AG04450 (cell line): ENCODE measurements at regions not wholly inside any gene's neighbourhood (a gene's known extent, or its start where the extent isn't known, plus 50 kb on each side); places are given as distances from the start of the nearest gene placed in this dataset.

Source experiments
- CTCF ChIA-PET: fragments of 300-600, 350-600 bp; formaldehyde crosslinking; extraction: SDS; loops from one replicate; lab custom pipeline; 2022; ENCODE audit warnings: antibody characterized with exemption, inconsistent platforms; lab: Charles Lee
- POLR2A ChIA-PET: fragments of 350-600 bp; formaldehyde crosslinking; extraction: SDS; loops from one replicate; lab custom pipeline; 2021; ENCODE audit warnings: antibody characterized with exemption, inconsistent platforms; lab: Yijun Ruan, JAX
- DNase-seq: peaks from one replicate; pipeline ENCODE4 v3.0.0-alpha.2; 2011; ENCODE audit warnings: low read depth, low spot score
- H3K27ac ChIP-seq: one replicate; pipeline ENCODE4 v1.5.1; 2012; ENCODE audit warnings: low read depth, low read length, control low read depth
- H3K27me3 ChIP-seq: one replicate; pipeline ENCODE4 v1.6.0; 2012; ENCODE audit warnings: low read length; ENCODE audit not compliant: control insufficient read depth, insufficient read depth
- H3K4me3 ChIP-seq: 2 replicates; pipeline ENCODE4 v1.5.1; 2011; ENCODE audit warnings: mild to moderate bottlenecking, low read depth, low read length, control low read depth
- H3K9me3 ChIP-seq: 2 replicates; pipeline ENCODE4 v1.5.1; 2012; ENCODE audit warnings: low read length; ENCODE audit not compliant: control insufficient read depth, insufficient read depth
- TF ChIP-seq, protein P1 (sequence below): IDR thresholded peaks from 2 replicates; pipeline ENCODE4 v1.5.1; 2011; ENCODE audit warnings: low read depth, low read length, control low read depth, inconsistent platforms

DNA sequence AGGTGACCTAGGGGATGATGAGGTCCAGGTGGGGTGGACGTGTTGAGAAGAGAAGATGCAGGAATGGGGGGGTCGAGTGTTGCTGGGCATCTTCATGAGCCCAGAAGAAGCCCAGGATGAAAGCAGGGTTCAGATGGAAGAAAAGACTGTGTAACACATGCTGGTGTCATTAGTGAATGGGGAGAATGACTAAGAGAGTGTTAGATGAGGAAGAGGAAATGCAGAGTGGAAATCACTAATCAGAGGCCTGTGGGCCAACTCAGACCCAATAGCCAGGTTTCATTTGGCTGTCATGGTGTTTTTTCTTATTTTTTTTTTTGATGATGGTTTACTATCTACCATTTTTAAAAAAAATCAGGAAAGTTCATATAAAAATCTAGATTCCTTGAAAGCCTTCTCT, 180.8 kb upstream of the CAMK1G start:
- no peak for DNase-seq
- no peak overlapping the region for H3K4me3 ChIP-seq
- no peaks in the 10 kb centered on the region for H3K27me3 ChIP-seq
- ChIA-PET POLR2A (no interaction called here), CTCF (interaction anchor here (2.3 kb wide), 1 partner anchor 48 kb away, joined by 10 read pairs; no protein-coding TSS in a partner anchor)
- TF ChIP-seq, protein P1, sequence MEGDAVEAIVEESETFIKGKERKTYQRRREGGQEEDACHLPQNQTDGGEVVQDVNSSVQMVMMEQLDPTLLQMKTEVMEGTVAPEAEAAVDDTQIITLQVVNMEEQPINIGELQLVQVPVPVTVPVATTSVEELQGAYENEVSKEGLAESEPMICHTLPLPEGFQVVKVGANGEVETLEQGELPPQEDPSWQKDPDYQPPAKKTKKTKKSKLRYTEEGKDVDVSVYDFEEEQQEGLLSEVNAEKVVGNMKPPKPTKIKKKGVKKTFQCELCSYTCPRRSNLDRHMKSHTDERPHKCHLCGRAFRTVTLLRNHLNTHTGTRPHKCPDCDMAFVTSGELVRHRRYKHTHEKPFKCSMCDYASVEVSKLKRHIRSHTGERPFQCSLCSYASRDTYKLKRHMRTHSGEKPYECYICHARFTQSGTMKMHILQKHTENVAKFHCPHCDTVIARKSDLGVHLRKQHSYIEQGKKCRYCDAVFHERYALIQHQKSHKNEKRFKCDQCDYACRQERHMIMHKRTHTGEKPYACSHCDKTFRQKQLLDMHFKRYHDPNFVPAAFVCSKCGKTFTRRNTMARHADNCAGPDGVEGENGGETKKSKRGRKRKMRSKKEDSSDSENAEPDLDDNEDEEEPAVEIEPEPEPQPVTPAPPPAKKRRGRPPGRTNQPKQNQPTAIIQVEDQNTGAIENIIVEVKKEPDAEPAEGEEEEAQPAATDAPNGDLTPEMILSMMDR, result no peak
- H3K9me3 ChIP-seq, result no peaks in the 10 kb centered on the region
- no peak overlapping the region for H3K27ac ChIP-seq

- Histone ChIP-seq H3K9me3 (no peaks in the 10 kb centered on the region), H3K4me3 (no peak overlapping the region), H3K27me3 (no peaks in the 10 kb centered on the region), H3K27ac (no peak overlapping the region)
- TF ChIP-seq, protein P1, result no peak
- ChIA-PET POLR2A (no interaction called here), CTCF (interaction anchor here (0.7 to 1.6 kb wide), 3 partner anchors 52 to 201 kb away, joined by 3 to 4 read pairs (median 3); no protein-coding TSS in a partner anchor)
- no peak for DNase-seq
Measured at GRCh38 chr1:209403921-209404320, 179.6 kb upstream of the CAMK1G start.

DNA sequence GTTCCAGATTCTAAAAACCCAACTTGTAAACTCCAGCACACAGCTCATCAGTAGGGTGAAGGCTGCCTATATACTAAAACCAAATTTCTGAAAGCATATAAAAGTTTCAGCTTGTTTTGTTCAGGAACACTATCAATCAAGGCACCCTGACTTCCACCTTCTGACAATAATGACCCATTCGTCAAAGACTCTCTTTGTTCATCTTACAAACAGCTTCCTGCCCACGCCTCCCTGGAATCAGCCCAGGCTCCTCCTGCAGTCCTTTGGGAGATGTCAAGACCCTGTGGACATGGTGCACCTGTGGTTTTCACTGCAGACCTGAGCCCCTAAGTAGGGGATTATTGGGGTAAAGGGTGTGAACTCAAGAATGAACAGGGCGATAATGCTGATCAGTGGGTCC, 178.9 kb upstream of the CAMK1G start:
- DNase-seq, result no peak
- ChIA-PET POLR2A (no interaction called here), CTCF (interaction anchor here (0.7 to 2.9 kb wide), 4 partner anchors 51 to 202 kb away, joined by 3 to 26 read pairs (median 4); no protein-coding TSS in a partner anchor)
- no peaks in the 10 kb centered on the region for H3K27me3 ChIP-seq
- H3K4me3 ChIP-seq, result no peak overlapping the region
- TF ChIP-seq, protein P1, result no peak
- H3K27ac ChIP-seq, result no peak overlapping the region
- H3K9me3 ChIP-seq, result peaks cover 3% of the 10 kb centered on the region

DNA sequence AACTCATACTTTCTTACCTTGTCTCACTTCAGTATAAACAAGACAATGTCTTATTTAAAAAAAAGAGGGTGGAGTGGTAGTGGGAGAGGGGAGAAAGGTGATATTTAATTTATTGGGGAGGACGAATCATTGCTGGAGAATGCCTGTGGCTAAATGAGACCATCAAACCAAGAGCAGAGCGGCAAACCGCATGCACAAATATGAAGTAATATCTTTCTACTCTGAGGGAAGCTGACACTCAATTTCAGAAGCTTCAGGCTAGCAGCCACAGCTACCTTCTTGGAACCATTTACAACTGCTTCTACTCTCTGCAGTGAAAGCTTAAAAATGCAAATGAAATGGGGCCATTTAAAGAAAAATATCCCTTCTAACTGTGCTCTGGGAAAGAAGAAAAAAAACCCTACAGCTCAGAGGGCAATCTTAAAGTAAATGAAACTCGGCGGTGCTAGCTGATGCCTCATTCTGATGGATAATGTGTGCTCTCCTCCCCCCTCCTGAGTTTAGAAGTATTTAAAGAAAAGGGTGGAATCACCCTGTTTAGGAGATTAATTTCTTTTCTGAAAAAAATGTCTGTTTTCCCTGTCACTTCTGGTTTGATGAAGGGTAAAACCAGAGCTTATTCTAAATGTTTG, 178.2 kb upstream of the CAMK1G start:
- ChIA-PET POLR2A (interaction anchor here (0.6 to 1.0 kb wide), 4 partner anchors 10 to 30 kb away, joined by 3 to 5 read pairs (median 3); no protein-coding TSS in a partner anchor), CTCF (interaction anchor here (0.6 to 2.9 kb wide), 5 partner anchors 15 to 161 kb away, joined by 3 to 26 read pairs (median 3); no protein-coding TSS in a partner anchor)
- Histone ChIP-seq H3K27ac (no peak overlapping the region), H3K9me3 (peaks cover 3% of the 10 kb centered on the region), H3K4me3 (peak overlapping the region; percentile 8; the same call in 1 of the 2 replicates), H3K27me3 (no peaks in the 10 kb centered on the region)
- DNase-seq, result peak; percentile 15
- TF ChIP-seq, protein P1, result no peak

DNA sequence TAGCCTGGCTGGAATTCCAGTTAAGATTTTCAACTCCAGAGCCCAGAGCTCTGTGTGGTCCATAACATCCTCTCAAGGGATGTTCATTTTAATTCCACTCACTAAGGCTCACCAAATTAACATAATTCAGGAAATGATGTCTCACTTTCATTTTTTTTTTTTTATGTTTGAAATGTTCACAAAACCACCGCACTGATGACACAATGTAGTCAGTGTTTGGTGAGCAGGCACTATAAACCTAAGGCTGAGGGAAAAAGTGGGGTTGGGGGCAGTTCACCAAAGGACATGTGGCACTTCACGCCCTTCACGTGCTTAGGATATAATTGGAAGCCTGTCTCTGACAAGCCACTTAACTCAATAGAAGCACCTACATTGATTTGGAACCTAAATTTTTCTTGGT, 177.3 kb upstream of the CAMK1G start:
- ChIA-PET POLR2A (interaction anchor here (1.0 kb wide), 2 partner anchors 22 to 30 kb away, joined by 3 to 5 read pairs; no protein-coding TSS in a partner anchor), CTCF (interaction anchor here (0.6 to 2.9 kb wide), 7 partner anchors 8 to 160 kb away, joined by 3 to 26 read pairs (median 3); no protein-coding TSS in a partner anchor)
- no peak overlapping the region for H3K4me3 ChIP-seq
- DNase-seq, result no peak
- no peak overlapping the region for H3K27ac ChIP-seq
- H3K9me3 ChIP-seq, result peaks cover 3% of the 10 kb centered on the region
- TF ChIP-seq, protein P1, result no peak
- H3K27me3 ChIP-seq, result no peaks in the 10 kb centered on the region
